ENCODE measurements at regions not wholly inside any gene's neighbourhood (a gene's known extent, or its start where the extent isn't known, plus 50 kb on each side); places are given as distances from the start of the nearest gene placed in this dataset.

DNA sequence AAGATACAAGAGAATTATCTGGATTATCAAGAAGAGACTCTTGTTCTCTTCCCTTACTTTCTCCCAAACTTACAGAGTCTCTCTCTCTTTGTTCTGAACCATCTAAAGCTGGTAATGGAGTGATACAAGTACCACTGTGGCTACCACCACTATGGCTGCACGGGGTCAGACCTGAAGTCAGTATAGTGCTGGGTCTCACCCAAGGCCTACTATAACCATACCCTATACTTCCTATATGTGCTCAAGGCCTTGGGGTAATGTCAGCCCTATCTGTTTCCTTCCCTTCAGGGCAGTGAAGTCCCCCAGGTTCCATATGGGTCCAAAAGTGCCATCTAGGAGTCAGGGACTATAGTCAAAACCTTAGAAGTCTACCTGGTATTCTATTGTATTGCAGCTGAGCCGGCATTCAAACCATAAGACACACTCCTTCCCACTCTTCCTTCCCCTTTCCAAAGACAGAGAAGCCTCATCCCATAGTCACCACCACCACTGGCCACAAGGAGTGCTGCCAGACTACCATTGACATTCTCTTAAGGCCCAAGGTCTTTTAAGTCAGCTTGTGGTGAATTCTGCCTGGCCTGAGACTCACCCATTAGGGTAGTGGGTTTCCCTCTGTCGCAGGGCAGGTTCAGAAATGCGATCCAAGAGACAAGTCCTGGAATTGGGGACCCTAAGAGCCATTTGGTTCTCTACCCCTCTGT, 615.0 kb upstream of the NECTIN3 start (continued):
- TF ChIP-seq, protein P1, sequence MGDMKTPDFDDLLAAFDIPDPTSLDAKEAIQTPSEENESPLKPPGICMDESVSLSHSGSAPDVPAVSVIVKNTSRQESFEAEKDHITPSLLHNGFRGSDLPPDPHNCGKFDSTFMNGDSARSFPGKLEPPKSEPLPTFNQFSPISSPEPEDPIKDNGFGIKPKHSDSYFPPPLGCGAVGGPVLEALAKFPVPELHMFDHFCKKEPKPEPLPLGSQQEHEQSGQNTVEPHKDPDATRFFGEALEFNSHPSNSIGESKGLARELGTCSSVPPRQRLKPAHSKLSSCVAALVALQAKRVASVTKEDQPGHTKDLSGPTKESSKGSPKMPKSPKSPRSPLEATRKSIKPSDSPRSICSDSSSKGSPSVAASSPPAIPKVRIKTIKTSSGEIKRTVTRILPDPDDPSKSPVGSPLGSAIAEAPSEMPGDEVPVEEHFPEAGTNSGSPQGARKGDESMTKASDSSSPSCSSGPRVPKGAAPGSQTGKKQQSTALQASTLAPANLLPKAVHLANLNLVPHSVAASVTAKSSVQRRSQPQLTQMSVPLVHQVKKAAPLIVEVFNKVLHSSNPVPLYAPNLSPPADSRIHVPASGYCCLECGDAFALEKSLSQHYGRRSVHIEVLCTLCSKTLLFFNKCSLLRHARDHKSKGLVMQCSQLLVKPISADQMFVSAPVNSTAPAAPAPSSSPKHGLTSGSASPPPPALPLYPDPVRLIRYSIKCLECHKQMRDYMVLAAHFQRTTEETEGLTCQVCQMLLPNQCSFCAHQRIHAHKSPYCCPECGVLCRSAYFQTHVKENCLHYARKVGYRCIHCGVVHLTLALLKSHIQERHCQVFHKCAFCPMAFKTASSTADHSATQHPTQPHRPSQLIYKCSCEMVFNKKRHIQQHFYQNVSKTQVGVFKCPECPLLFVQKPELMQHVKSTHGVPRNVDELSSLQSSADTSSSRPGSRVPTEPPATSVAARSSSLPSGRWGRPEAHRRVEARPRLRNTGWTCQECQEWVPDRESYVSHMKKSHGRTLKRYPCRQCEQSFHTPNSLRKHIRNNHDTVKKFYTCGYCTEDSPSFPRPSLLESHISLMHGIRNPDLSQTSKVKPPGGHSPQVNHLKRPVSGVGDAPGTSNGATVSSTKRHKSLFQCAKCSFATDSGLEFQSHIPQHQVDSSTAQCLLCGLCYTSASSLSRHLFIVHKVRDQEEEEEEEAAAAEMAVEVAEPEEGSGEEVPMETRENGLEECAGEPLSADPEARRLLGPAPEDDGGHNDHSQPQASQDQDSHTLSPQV (IDR thresholded peaks at IDR 0.05), result no peak
- TF ChIP-seq RFX5 (IDR thresholded peaks at IDR 0.05; ENCODE audit: low read depth, low read length) (no peak), LARP7 (IDR thresholded peaks at IDR 0.05) (no peak), MEF2B (IDR thresholded peaks at IDR 0.05; ENCODE audit: partially characterized antibody, poor library complexity, severe bottlenecking) (no peak), GATAD2B (conservative IDR thresholded peaks at IDR 0.05; ENCODE audit: low read depth) (no peak), BACH1 (IDR thresholded peaks at IDR 0.05; ENCODE audit: borderline replicate concordance) (no peak), MEF2A (IDR thresholded peaks at IDR 0.05; ENCODE audit: insufficient read depth, low read depth, low read length) (no peak), SMAD1 (IDR thresholded peaks at IDR 0.05; ENCODE audit: low read depth, partially characterized antibody) (no peak)
- TF ChIP-seq, protein P2, sequence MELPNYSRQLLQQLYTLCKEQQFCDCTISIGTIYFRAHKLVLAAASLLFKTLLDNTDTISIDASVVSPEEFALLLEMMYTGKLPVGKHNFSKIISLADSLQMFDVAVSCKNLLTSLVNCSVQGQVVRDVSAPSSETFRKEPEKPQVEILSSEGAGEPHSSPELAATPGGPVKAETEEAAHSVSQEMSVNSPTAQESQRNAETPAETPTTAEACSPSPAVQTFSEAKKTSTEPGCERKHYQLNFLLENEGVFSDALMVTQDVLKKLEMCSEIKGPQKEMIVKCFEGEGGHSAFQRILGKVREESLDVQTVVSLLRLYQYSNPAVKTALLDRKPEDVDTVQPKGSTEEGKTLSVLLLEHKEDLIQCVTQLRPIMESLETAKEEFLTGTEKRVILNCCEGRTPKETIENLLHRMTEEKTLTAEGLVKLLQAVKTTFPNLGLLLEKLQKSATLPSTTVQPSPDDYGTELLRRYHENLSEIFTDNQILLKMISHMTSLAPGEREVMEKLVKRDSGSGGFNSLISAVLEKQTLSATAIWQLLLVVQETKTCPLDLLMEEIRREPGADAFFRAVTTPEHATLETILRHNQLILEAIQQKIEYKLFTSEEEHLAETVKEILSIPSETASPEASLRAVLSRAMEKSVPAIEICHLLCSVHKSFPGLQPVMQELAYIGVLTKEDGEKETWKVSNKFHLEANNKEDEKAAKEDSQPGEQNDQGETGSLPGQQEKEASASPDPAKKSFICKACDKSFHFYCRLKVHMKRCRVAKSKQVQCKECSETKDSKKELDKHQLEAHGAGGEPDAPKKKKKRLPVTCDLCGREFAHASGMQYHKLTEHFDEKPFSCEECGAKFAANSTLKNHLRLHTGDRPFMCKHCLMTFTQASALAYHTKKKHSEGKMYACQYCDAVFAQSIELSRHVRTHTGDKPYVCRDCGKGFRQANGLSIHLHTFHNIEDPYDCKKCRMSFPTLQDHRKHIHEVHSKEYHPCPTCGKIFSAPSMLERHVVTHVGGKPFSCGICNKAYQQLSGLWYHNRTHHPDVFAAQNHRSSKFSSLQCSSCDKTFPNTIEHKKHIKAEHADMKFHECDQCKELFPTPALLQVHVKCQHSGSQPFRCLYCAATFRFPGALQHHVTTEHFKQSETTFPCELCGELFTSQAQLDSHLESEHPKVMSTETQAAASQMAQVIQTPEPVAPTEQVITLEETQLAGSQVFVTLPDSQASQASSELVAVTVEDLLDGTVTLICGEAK (IDR thresholded peaks at IDR 0.05; ENCODE audit: borderline replicate concordance), result no peak

All from GM12878 (cell line).